Dedifferentiated amniotic fluid mesenchymal stem cell (primary cell): ENCODE measurements at regions not wholly inside any gene's neighbourhood (a gene's known extent, or its start where the extent isn't known, plus 50 kb on each side); places are given as distances from the start of the nearest gene placed in this dataset.

Experiments
- DNase-seq: peaks from one replicate; pipeline ENCODE4 v3.0.0-alpha.2; 2016; ENCODE audit errors: extremely low spot score

DNA sequence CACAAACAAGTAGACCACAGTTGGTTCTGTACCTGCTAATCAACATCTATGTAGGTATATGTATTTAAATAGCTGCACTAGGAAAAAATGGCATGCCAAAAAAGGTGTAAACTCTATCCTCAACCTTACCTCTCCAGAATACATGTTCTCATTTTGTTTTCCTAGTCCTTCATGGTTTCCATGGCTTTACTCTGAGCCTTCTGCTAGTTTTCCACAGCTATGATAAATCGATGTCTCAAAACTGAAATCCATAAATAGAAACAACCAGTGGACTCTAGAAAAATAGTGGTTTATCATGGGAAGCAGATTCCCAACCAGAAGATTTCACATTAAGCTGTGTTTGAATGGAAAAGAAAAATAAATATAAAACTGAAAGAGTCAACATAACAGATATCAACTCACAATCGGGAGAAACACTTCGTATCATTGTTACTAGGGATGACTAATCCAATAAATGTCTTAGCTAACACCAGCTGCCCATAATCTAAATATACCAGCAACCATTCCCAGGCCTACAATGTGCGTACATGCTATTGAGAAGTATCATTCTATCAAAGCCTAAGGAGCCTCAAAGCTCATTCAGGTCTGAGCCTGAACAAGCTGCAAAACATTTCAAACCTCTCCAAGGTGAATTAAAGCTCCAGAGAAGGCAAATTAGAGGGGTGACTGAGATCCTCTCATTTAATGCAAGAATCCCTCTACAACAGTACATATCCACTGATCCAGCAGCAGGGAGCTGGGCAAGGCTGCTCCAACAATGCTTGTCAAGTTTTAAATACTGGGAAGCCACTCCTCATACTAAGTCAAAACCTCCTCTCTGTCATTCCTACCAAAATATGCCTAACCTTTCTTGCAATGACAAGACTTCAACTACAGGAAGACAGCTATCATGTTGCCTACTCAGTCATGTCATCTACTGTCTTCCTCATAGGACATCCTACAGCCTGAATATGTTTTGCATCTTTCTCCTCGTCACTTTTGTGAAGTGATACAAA is 90.2 kb downstream of the KCTD12 start:
- DNase-seq: no peak

- DNase-seq: peak; percentile 52
Observed at GRCh38 chr13:76792731-76793347, 93.4 kb downstream of the KCTD12 start.

DNA sequence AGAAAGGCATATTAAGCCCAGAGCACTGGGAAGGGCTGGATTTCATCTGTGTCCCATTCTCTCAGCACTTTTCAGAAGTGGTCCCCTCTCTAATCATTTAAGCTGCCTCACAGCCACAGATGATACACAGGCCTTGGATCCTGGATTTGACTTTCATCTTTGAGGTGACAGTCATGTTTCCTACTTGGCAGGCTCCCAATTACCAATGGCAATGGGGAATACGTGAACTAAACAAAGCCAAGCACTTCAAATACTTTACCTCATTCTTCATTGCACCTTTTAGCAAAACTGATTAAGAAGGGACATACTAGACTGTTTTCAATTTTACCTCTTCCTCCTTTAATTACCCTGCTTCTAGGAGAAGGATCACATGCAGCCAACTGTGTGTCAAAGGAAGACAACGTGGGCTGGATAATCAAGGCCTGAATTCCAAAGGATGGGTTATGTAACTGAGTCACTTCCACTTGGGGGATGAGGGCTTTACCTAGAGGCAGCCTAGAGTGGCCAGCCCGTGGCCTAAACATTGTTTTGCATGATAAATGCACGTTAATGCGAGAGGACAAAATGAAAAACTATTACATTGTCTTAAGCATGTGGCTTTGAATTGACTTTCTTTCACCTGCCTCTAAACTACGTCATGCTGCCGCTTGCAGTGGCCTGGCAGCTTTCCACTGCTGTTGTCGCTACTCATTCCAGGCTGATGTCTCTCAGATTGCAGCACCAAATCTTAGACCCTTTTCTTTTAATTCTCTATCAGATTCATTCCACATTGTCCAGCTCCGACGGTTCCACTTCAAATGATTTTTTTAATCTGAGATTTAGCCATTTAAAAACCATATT is 95.0 kb downstream of the KCTD12 start:
- no peak for DNase-seq

GRCh38 chr13:76790526-76790925 is 95.7 kb downstream of the KCTD12 start:
- no peak for DNase-seq

DNA sequence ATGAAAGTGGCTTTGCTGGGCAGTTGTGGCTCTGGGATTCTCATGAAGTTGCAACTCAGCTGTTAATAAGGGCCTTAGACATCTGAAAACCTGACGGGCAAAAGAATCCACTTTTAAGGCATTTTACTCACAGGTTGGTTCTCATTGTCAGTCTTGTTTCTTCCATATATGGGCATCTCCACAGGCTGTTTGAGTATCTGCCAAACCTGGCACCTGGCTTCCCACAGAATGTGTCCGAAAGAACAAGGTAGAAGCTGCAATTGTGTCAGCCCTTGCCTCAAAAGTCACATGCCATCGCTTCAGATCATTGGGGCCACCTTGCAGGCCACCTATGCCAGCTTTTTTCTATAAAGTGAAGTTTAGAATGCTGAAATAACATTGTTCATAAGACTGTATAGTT is 102.4 kb downstream of the KCTD12 start:
- no peak for DNase-seq

DNA sequence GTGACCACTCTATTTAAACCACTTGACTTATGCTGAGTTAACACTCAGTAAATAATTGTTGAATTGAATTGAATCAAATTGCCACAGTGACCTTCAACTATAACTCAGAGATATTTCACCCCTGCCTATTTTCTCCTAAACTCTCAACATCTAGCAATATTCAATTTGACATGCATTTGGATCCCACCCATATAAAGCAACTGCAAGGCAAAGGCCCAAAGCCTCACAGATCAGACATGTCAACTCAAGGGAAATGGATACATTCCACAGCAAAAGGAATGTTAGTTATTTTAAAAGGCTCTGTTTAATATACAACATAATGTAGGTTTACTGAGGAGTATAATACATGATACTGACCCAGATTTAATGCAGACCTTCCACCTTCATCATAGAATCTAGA is 107.4 kb downstream of the KCTD12 start:
- DNase-seq: peak; percentile 40

DNA sequence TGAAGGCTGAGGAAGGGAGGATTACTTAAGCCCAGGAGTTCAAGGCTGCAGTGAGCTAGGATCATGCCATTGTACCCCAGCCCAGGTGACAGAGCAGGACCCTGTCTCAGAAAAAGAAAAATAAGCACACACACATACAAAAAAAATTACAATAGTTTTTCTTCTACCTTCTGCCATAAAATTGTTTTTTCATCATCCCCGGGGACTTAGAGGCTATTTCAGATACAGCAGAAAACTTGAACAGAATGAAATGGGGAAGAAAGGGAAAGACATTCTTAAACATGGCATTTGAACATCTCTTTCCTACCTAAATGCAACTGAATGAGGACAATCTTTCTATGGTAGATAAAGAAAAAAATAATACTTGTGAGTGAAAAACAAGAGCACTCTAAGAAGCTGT is 109.1 kb downstream of the KCTD12 start:
- DNase-seq: no peak

GRCh38 chr13:76775088-76775740 is 111.0 kb downstream of the KCTD12 start:
- DNase-seq: no peak

DNA sequence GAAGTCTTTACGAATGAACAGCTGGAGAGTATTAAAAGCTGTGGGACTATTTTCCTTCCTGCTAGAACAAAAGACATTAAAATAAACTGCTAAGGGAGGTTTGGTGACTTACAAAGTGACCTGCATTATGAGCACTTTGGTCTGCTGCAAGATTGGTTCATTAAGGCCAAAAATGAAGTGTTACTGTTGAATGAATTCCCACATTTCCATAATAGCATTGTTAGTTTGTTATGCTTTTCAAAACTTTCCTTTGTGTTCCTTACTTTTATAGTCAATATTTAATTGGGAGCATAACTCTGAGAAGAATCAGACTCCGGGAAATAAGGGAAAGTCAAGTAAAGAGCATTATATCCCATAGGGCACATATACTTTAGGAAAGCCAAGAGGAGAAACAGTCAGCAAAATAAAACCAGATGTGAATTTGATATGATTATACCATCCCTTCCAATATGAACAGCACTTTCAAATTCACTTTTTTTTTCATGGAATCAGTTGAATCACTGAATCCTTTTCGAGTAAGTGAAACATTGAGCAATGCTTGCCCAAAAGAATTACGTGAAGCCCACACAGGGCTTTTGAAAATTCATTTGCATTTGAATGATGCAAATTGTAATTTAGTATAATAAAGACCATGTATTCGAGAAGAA is 112.6 kb downstream of the KCTD12 start:
- DNase-seq: peak; percentile 28

GRCh38 chr13:76772241-76772640 is 114.0 kb downstream of the KCTD12 start:
- no peak for DNase-seq

GRCh38 chr13:76769271-76769791 is 116.9 kb downstream of the KCTD12 start:
- no peak for DNase-seq

DNA sequence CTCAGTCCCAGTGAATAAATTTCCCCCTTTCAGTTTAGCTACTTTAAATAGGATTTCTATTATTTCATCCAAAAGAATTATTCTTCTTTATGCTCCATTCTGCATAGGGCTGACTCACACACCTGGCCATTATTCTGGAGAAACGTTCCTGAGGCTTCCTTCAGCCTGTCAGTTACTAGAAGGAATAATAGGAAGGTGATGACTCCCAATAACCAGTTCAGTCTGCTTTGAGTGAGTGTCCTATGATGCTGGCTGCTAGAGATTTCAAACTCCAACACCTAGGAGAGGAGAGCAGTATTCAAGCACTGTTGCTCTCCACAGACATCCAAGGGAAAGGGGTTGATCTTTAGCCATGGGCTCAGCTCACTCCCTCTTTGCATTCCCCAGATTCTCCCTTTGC is 117.8 kb downstream of the KCTD12 start:
- DNase-seq: no peak

- DNase-seq: no peak
Observed at GRCh38 chr13:76764916-76765315, 121.3 kb downstream of the KCTD12 start.

DNA sequence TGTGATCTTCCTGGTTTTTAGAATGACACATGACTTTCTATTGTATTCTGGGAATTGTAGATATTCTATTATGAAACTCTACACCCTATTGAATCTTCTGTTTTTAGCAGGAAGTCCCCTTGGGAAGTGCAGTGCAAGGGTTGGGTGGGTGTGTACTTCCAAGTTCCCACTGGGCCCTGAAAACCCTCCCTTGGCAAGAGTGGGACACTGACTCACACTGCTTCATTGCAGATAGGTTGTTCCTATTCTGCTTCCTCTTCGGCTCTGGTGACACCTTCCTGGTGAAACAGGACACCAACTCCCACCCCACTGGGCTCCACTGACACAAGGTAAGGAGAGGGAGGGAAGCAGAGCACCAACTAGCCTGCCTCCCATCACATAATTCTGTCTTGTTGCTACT is 121.8 kb downstream of the KCTD12 start:
- no peak for DNase-seq

GRCh38 chr13:76762721-76763120 is 123.5 kb downstream of the KCTD12 start:
- no peak for DNase-seq

GRCh38 chr13:76759877-76760276 is 126.3 kb downstream of the KCTD12 start:
- DNase-seq: no peak

- no peak for DNase-seq
Observed at GRCh38 chr13:76758738-76759137, 127.5 kb downstream of the KCTD12 start.

- no peak for DNase-seq
Observed at GRCh38 chr13:76758257-76758656, 127.9 kb downstream of the KCTD12 start.

DNA sequence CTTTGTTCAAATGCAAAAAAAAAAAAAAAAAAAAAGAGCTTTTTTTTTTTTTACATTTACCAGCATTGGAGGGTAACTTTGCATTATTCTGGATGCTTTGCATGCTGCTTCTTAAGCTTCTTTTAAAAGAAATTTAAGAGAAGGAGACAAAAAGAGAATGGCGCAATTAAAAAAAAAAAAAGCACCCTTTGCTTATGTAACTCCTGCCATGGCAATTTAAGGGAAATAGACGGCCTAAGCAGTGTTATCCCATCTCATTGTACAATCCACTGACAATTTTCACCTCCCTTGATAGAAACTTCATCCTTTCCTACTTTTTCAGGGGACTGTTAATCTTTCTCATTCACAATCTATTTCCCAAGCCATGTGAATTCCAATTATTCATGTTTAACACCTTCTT is 129.8 kb downstream of the KCTD12 start:
- DNase-seq: no peak

- DNase-seq: no peak
Observed at GRCh38 chr13:76754414-76754813, 131.8 kb downstream of the KCTD12 start.

- no peak for DNase-seq
Observed at GRCh38 chr13:76751278-76751677, 134.9 kb downstream of the KCTD12 start.
